H9 (cell line): ENCODE measurements at regions not wholly inside any gene's neighbourhood (a gene's known extent, or its start where the extent isn't known, plus 50 kb on each side); places are given as distances from the start of the nearest gene placed in this dataset.

Experiments
- DNase-seq: peaks from one replicate; pipeline ENCODE4 v3.0.0-alpha.2; 2017
- H2AFZ ChIP-seq: one replicate; pipeline ENCODE4 v1.6.1; 2013; ENCODE audit warnings: mild to moderate bottlenecking, low read length, control low read depth, moderate library complexity
- H2AK5ac ChIP-seq: 2 replicates; pipeline ENCODE4 v1.6.1; 2013; ENCODE audit warnings: low read length, control low read depth, mixed read lengths; ENCODE audit not compliant: insufficient read length
- H2BK120ac ChIP-seq: one replicate; pipeline ENCODE4 v1.6.1; 2013; ENCODE audit warnings: low read depth, mild to moderate bottlenecking, low read length, control low read depth, inconsistent platforms; ENCODE audit not compliant: poor library complexity, severe bottlenecking
- H2BK12ac ChIP-seq: 2 replicates; pipeline ENCODE4 v1.6.1; 2013; ENCODE audit warnings: low read length, control low read depth, mixed read lengths, low read depth; ENCODE audit not compliant: insufficient read length
- H2BK15ac ChIP-seq: 2 replicates; pipeline ENCODE4 v1.6.1; 2013; ENCODE audit warnings: low read depth, low read length, control low read depth
- H2BK20ac ChIP-seq: one replicate; pipeline ENCODE4 v1.6.1; 2013; ENCODE audit warnings: low read depth, mild to moderate bottlenecking, low read length, control low read depth, inconsistent platforms; ENCODE audit not compliant: poor library complexity, severe bottlenecking
- H2BK5ac ChIP-seq: 2 replicates; pipeline ENCODE4 v1.6.1; 2013; ENCODE audit warnings: low read length, control low read depth, mixed read lengths; ENCODE audit not compliant: insufficient read length
- H3K14ac ChIP-seq: 2 replicates; pipeline ENCODE4 v1.6.1; 2013; ENCODE audit warnings: low read length, control low read depth; ENCODE audit not compliant: insufficient read depth
- H3K18ac ChIP-seq: 2 replicates; pipeline ENCODE4 v1.6.1; 2013; ENCODE audit warnings: low read depth, mild to moderate bottlenecking, mixed read lengths, low read length, control low read depth; ENCODE audit not compliant: insufficient read length
- H3K23ac ChIP-seq: 2 replicates; pipeline ENCODE4 v1.6.1; 2013; ENCODE audit warnings: low read length, control low read depth, mixed read lengths, low read depth; ENCODE audit not compliant: insufficient read length
- H3K23me2 ChIP-seq: 2 replicates; pipeline ENCODE4 v1.6.1; 2013; ENCODE audit warnings: low read depth, mild to moderate bottlenecking, mixed read lengths, low read length, control low read depth; ENCODE audit not compliant: insufficient read length, poor library complexity, severe bottlenecking
- H3K27ac ChIP-seq: 2 replicates; pipeline ENCODE4 v1.5.1; 2013; ENCODE audit warnings: low read length, control low read depth, mixed read lengths, low read depth; ENCODE audit not compliant: insufficient read length
- H3K27me3 ChIP-seq: 2 replicates; pipeline ENCODE4 v1.6.1; 2013; ENCODE audit warnings: low read length, control low read depth, inconsistent platforms; ENCODE audit not compliant: insufficient read depth
- H3K4ac ChIP-seq: 2 replicates; pipeline ENCODE4 v1.6.1; 2013; ENCODE audit warnings: low read depth, mild to moderate bottlenecking, control low read depth, inconsistent platforms, low read length, moderate library complexity
- H3K4me1 ChIP-seq: 2 replicates; pipeline ENCODE4 v1.6.1; 2013; ENCODE audit warnings: low read length, control low read depth, inconsistent platforms; ENCODE audit not compliant: insufficient read depth
- H3K4me2 ChIP-seq: 2 replicates; pipeline ENCODE4 v1.6.1; 2013; ENCODE audit warnings: low read length, control low read depth, mixed read lengths; ENCODE audit not compliant: insufficient read length, insufficient read depth
- H3K56ac ChIP-seq: 2 replicates; pipeline ENCODE4 v1.6.1; 2013; ENCODE audit warnings: low read depth, mild to moderate bottlenecking, mixed read lengths, low read length, control low read depth; ENCODE audit not compliant: insufficient read length
- H3K79me1 ChIP-seq: 2 replicates; pipeline ENCODE4 v1.6.1; 2013; ENCODE audit warnings: low read depth, mild to moderate bottlenecking, moderate library complexity, low read length, control low read depth, inconsistent platforms; ENCODE audit not compliant: insufficient read depth, poor library complexity, severe bottlenecking
- H3K79me2 ChIP-seq: 2 replicates; pipeline ENCODE4 v1.6.1; 2013; ENCODE audit warnings: low read length, control low read depth, inconsistent platforms; ENCODE audit not compliant: insufficient read depth
- H3K9ac ChIP-seq: 2 replicates; pipeline ENCODE4 v1.6.1; 2013; ENCODE audit warnings: low read length, control low read depth, mixed read lengths; ENCODE audit not compliant: insufficient read length; ENCODE audit errors: extremely low read depth
- H3K9me3 ChIP-seq: one replicate; pipeline ENCODE4 v1.6.1; 2013; ENCODE audit warnings: low read depth, low read length, inconsistent platforms; ENCODE audit not compliant: control insufficient read depth
- H3T11ph ChIP-seq: one replicate; pipeline ENCODE4 v1.6.1; 2013; ENCODE audit warnings: mild to moderate bottlenecking, low read length, control low read depth, inconsistent platforms
- H4K20me1 ChIP-seq: one replicate; pipeline ENCODE4 v1.6.1; 2013; ENCODE audit not compliant: control insufficient read depth, insufficient read length, insufficient read depth
- H4K5ac ChIP-seq: 2 replicates; pipeline ENCODE4 v1.6.1; 2013; ENCODE audit warnings: low read depth, mild to moderate bottlenecking, mixed read lengths, low read length, control low read depth; ENCODE audit not compliant: insufficient read length
- H4K8ac ChIP-seq: replicated peaks from 2 replicates; pipeline ENCODE4 v1.6.1; 2013; ENCODE audit warnings: low read length, control low read depth, mixed read lengths, low read depth; ENCODE audit not compliant: insufficient read length
- H4K91ac ChIP-seq: 2 replicates; pipeline ENCODE4 v1.6.1; 2013; ENCODE audit warnings: low read depth, mild to moderate bottlenecking, moderate library complexity, mixed read lengths, low read length, control low read depth; ENCODE audit not compliant: insufficient read length
- H3K27ac Mint-ChIP-seq, 3 experiments: 2 replicates in 2 of 3; 3 replicates in 1 of 3; pipeline ENCODE4 v1.8.0; 2020 to 2021; ENCODE audit warnings: mixed read lengths in 3 of 3, mild to moderate bottlenecking in 1 of 3, moderate library complexity in 1 of 3
- H3K27me3 Mint-ChIP-seq: 2 replicates; pipeline ENCODE4 v1.8.0; 2021; ENCODE audit warnings: low read depth, mild to moderate bottlenecking, moderate library complexity, mixed read lengths
- H3K36me3 Mint-ChIP-seq, 3 experiments: 2 replicates in 2 of 3; 3 replicates in 1 of 3; pipeline ENCODE4 v1.8.0; 2020 to 2021; ENCODE audit warnings: low read depth in 3 of 3, mixed read lengths in 3 of 3; ENCODE audit not compliant: insufficient read depth in 1 of 3
- H3K4me1 Mint-ChIP-seq, 2 experiments: 2 replicates each; pipeline ENCODE4 v1.8.0; 2020; ENCODE audit warnings: mixed read lengths in 2 of 2
- H3K4me3 Mint-ChIP-seq, 2 experiments: 2 replicates in 1 of 2; 3 replicates in 1 of 2; pipeline ENCODE4 v1.8.0; 2020 to 2021; ENCODE audit warnings: mild to moderate bottlenecking in 2 of 2, mixed read lengths in 2 of 2, moderate library complexity in 1 of 2
- H3K9me3 Mint-ChIP-seq, 2 experiments: 2 replicates in 1 of 2; 3 replicates in 1 of 2; pipeline ENCODE4 v1.8.0; 2020; ENCODE audit warnings: mild to moderate bottlenecking in 2 of 2, mixed read lengths in 2 of 2, moderate library complexity in 1 of 2
- CTCF ChIP-seq: fragments of 200-600 bp; sonication (generic); conservative IDR thresholded peaks from 3 replicates; pipeline ENCODE4 v1.8.0; 2021; ENCODE audit warnings: antibody characterized with exemption, mild to moderate bottlenecking
- WGBS: extraction: QIAGEN DNeasy Blood & Tissue Kit; methylation state at CpG from one replicate; pipeline ENCODE4 v1.1.7; 2013; ENCODE audit warnings: missing lambda C conversion rate, low lambda C conversion rate, mixed read lengths; ENCODE audit not compliant: insufficient read length; ENCODE audit errors: extremely low coverage; 5-methylcytosine and 5-hydroxymethylcytosine counted together

DNA sequence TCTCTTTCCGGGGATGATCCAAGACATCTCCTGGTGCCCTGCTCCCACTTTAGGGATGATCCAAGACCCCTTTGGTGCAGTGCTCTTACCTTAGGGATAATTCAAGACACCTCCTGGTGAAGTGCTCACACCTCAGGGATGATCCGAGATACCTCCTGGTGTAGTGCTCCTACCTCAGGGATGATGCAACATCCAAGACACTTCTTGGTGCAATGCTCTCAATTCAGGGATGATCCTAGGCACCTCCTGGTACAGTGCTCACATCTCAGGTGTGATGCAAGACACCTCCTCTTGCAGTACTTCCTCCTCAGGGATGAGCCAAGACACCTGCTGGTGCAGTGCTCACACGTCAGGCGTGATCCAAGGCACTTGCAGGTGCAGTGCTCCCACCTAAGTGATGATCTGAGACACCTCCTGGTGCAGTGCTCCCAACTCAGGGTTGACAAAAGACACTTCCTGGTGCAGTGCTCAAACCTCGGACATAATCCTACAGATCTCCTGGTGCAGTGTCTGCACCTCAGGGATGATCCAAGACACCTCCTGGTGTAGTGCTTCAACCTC lies 122.3 kb downstream of the ASB1 start:
- no peak overlapping the region for H3K4ac ChIP-seq
- H3K23ac ChIP-seq: no peak overlapping the region
- H3K4me1 ChIP-seq: no peaks in the 10 kb centered on the region
- no peak overlapping the region for H3K14ac ChIP-seq
- no peaks in the 10 kb centered on the region for H3K79me1 ChIP-seq
- no CpG with 5 or more reads among the region's 5 CpGs for WGBS
- no peak overlapping the region for H2BK12ac ChIP-seq
- H3K9me3 Mint-ChIP-seq: peaks cover 55 to 56% of the 10 kb centered on the region in 2 experiments
- DNase-seq: no peak
- no peak overlapping the region for H2AK5ac ChIP-seq
- H3K27me3 ChIP-seq: no peaks in the 10 kb centered on the region
- H3T11ph ChIP-seq: no peak overlapping the region
- H3K56ac ChIP-seq: no peak overlapping the region
- H3K79me2 ChIP-seq: no peaks in the 10 kb centered on the region
- no peak overlapping the region for H4K8ac ChIP-seq
- no peak overlapping the region for H2BK20ac ChIP-seq
- no peak overlapping the region for H3K27ac ChIP-seq
- H2BK5ac ChIP-seq: no peak overlapping the region
- no peak overlapping the region for H3K18ac ChIP-seq
- no peaks in the 10 kb centered on the region for H4K20me1 ChIP-seq
- H3K4me3 Mint-ChIP-seq: no peak overlapping the region
- no peak overlapping the region for H3K9ac ChIP-seq
- no peak overlapping the region for H2BK120ac ChIP-seq
- H4K5ac ChIP-seq: no peak overlapping the region
- peaks cover 30% of the 10 kb centered on the region for H3K27me3 Mint-ChIP-seq
- H3K27ac Mint-ChIP-seq: no peak overlapping the region
- H3K4me1 Mint-ChIP-seq: no peaks in the 10 kb centered on the region
- H2BK15ac ChIP-seq: no peak overlapping the region
- H2AFZ ChIP-seq: no peak overlapping the region
- H4K91ac ChIP-seq: no peak overlapping the region
- no peaks in the 10 kb centered on the region for H3K23me2 ChIP-seq
- no peaks in the 10 kb centered on the region for H3K9me3 ChIP-seq
- TF ChIP-seq CTCF: no peak
- no peak overlapping the region for H3K4me2 ChIP-seq
- H3K36me3 Mint-ChIP-seq: peaks cover 6 to 28% (median 10%) of the 10 kb centered on the region in 3 experiments; a peak in 6 of 7 replicates
